ENCODE measurements at regions not wholly inside any gene's neighbourhood (a gene's known extent, or its start where the extent isn't known, plus 50 kb on each side); places are given as distances from the start of the nearest gene placed in this dataset.

GRCh38 chr18:40882468-40882867 lies 1072.6 kb upstream of the PIK3C3 start:
- TF ChIP-seq CTCF (IDR thresholded peaks at IDR 0.05; ENCODE audit: low read depth, low read length, poor library complexity, severe bottlenecking) (no peak), EZH2phosphoT487 (IDR thresholded peaks at IDR 0.05; ENCODE audit: borderline replicate concordance, low read length) (no peak)

Data from DOHH2 (cell line).